ENCODE measurements at regions not wholly inside any gene's neighbourhood (a gene's known extent, or its start where the extent isn't known, plus 50 kb on each side); places are given as distances from the start of the nearest gene placed in this dataset.

DNA sequence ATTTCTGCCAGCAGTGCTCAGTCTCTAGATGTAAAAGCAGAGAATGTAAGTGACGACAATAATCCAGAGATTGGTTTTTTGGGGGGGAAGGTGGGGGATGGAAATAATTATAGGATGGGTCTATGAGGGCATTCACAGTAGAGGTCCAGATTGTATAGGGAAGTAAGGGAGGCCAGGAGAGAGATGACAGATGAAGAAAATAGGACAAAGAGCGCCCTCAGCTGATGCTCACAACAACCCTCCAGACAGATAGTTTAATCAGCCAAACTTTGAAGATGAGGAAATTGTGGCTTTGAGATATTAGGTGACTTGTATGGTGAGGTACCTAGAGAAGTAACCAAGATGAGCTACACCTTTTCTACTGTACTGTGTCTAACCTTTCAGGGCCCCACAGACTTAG, 137.9 kb downstream of the MAGEB17 start:
- H3K4me3 Mint-ChIP-seq: no peak overlapping the region
- WGBS (ENCODE audit: insufficient coverage): 83% methylated on average over 1 of the region's 2 CpGs

DNA sequence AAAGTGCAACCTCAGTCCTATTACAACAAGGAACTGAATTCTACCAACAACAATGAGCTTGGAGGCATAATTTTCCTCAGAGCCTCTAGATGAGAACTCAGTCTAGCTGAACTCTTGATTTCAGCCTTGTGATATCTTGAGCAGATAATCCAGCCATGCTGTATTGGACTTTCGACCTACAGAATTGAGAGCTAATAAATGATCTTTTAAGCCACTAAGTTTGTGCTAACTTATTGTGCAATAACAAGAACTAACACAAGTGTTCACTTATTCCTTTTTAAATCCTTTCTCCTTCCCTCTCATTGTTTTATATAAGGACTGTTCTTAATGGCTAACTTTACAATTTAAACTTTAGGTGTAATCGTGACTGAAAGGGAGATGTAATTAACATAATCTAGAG, 140.7 kb downstream of the MAGEB17 start:
- no peak for DNase-seq
- H3K4me3 ChIP-seq (ENCODE audit: low read length): no peak overlapping the region
- H3K36me3 Mint-ChIP-seq: no peaks in the 10 kb centered on the region
- H3K4me1 Mint-ChIP-seq: no peaks in the 10 kb centered on the region
- H3K27me3 ChIP-seq (ENCODE audit: control insufficient read depth, insufficient read depth, low read length): no peaks in the 10 kb centered on the region
- ATAC-seq: no peak
- H3K9me3 ChIP-seq (ENCODE audit: control insufficient read depth, insufficient read depth, low read length): no peaks in the 10 kb centered on the region
- no peak overlapping the region for H3K4me3 Mint-ChIP-seq
- H3K27ac Mint-ChIP-seq: no peak overlapping the region
- no peaks in the 10 kb centered on the region for H3K9me3 Mint-ChIP-seq
- TF ChIP-seq, protein P1, sequence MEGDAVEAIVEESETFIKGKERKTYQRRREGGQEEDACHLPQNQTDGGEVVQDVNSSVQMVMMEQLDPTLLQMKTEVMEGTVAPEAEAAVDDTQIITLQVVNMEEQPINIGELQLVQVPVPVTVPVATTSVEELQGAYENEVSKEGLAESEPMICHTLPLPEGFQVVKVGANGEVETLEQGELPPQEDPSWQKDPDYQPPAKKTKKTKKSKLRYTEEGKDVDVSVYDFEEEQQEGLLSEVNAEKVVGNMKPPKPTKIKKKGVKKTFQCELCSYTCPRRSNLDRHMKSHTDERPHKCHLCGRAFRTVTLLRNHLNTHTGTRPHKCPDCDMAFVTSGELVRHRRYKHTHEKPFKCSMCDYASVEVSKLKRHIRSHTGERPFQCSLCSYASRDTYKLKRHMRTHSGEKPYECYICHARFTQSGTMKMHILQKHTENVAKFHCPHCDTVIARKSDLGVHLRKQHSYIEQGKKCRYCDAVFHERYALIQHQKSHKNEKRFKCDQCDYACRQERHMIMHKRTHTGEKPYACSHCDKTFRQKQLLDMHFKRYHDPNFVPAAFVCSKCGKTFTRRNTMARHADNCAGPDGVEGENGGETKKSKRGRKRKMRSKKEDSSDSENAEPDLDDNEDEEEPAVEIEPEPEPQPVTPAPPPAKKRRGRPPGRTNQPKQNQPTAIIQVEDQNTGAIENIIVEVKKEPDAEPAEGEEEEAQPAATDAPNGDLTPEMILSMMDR (IDR thresholded peaks at IDR 0.05): no peak
- peaks cover 2 to 16% of the 10 kb centered on the region in 2 donors for H3K27me3 Mint-ChIP-seq (ENCODE audit: low read depth in 2 of 2)
- WGBS (ENCODE audit: insufficient coverage): 50% methylated on average over 2 of the region's 2 CpGs
- H3K36me3 ChIP-seq (ENCODE audit: control insufficient read depth, insufficient read depth, low read length): no peaks in the 10 kb centered on the region
- no peaks in the 10 kb centered on the region for H3K4me1 ChIP-seq (ENCODE audit: control insufficient read depth, insufficient read depth, low read length)
- intact Hi-C loops (cut with micrococcal nuclease): no loop called here
- no peak overlapping the region for H3K27ac ChIP-seq (ENCODE audit: low read length)

More for the DNA sequence above, 137.9 kb downstream of the MAGEB17 start:
- H3K9me3 Mint-ChIP-seq: no peaks in the 10 kb centered on the region
- H3K4me1 Mint-ChIP-seq: no peaks in the 10 kb centered on the region
- H3K36me3 Mint-ChIP-seq: no peaks in the 10 kb centered on the region
- no peak for ATAC-seq
- no peak overlapping the region for H3K27ac Mint-ChIP-seq
- H3K4me3 ChIP-seq (ENCODE audit: low read length): no peak overlapping the region
- H3K27ac ChIP-seq (ENCODE audit: low read length): no peak overlapping the region
- H3K27me3 ChIP-seq (ENCODE audit: control insufficient read depth, insufficient read depth, low read length): no peaks in the 10 kb centered on the region
- no peaks in the 10 kb centered on the region for H3K36me3 ChIP-seq (ENCODE audit: control insufficient read depth, insufficient read depth, low read length)
- no peak for DNase-seq
- H3K9me3 ChIP-seq (ENCODE audit: control insufficient read depth, insufficient read depth, low read length): no peaks in the 10 kb centered on the region
- no peaks in the 10 kb centered on the region for H3K4me1 ChIP-seq (ENCODE audit: control insufficient read depth, insufficient read depth, low read length)
- TF ChIP-seq, protein P1 (IDR thresholded peaks at IDR 0.05): no peak
- peaks cover 0 to 19% of the 10 kb centered on the region in 2 donors for H3K27me3 Mint-ChIP-seq (ENCODE audit: low read depth in 2 of 2)
- intact Hi-C loops (cut with micrococcal nuclease): no loop called here

DNA sequence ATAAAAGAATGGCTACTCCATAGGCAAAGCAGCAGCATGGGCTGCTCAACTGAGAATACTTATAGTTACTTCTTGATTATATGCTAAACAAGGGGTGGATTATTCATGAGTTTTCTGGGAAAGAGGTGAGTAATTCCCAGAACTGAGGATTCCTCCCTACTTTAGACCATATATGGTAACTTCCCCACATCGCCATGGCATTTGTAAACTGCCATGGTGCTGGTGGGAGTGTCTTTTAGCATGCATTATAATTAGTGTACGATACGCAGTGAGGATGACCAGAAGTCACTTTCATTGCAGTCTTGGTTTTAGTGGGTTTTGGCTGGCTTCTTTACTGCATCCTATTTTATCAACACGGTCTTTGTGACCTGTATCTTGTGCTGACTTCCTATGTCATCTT, 141.5 kb downstream of the MAGEB17 start:
- Histone ChIP-seq H3K4me3 (ENCODE audit: low read length) (no peak overlapping the region), H3K4me1 (ENCODE audit: control insufficient read depth, insufficient read depth, low read length) (no peaks in the 10 kb centered on the region), H3K9me3 (ENCODE audit: control insufficient read depth, insufficient read depth, low read length) (no peaks in the 10 kb centered on the region), H3K27ac (ENCODE audit: low read length) (no peak overlapping the region), H3K36me3 (ENCODE audit: control insufficient read depth, insufficient read depth, low read length) (no peaks in the 10 kb centered on the region), H3K27me3 (ENCODE audit: control insufficient read depth, insufficient read depth, low read length) (no peaks in the 10 kb centered on the region)
- no peaks in the 10 kb centered on the region for H3K36me3 Mint-ChIP-seq
- 80% methylated on average over 1 of the region's 4 CpGs for WGBS (ENCODE audit: insufficient coverage)
- DNase-seq (no peak), ATAC-seq (no peak)
- no peak overlapping the region for H3K4me3 Mint-ChIP-seq
- H3K4me1 Mint-ChIP-seq: no peaks in the 10 kb centered on the region
- peaks cover 2 to 16% of the 10 kb centered on the region in 2 donors for H3K27me3 Mint-ChIP-seq (ENCODE audit: low read depth in 2 of 2)
- intact Hi-C loops (cut with micrococcal nuclease): no loop called here
- H3K9me3 Mint-ChIP-seq: no peaks in the 10 kb centered on the region
- H3K27ac Mint-ChIP-seq: no peak overlapping the region
- TF ChIP-seq, protein P1 (IDR thresholded peaks at IDR 0.05): no peak

DNA sequence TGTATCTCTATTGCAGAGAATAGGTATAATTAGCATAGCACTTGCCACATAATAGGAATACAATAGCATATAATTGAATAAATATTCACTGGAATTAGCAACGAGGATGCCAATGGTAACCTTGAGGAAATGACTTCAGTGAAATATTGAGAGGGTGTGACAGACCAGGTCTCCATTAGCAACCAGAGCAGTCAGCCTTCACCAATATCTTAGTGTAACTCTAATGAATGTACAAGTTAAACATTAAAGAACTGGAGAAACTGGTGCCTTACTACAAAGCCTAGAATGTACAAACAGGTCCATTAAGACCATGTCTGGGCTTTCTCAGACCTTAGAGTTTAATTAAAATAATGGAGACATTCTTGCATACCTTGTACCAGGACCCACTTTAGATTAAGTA, 143.0 kb downstream of the MAGEB17 start:
- Histone ChIP-seq H3K27me3 (ENCODE audit: control insufficient read depth, insufficient read depth, low read length) (no peaks in the 10 kb centered on the region), H3K9me3 (ENCODE audit: control insufficient read depth, insufficient read depth, low read length) (no peaks in the 10 kb centered on the region), H3K4me3 (ENCODE audit: low read length) (no peak overlapping the region), H3K36me3 (ENCODE audit: control insufficient read depth, insufficient read depth, low read length) (no peaks in the 10 kb centered on the region), H3K4me1 (ENCODE audit: control insufficient read depth, insufficient read depth, low read length) (no peaks in the 10 kb centered on the region), H3K27ac (ENCODE audit: low read length) (no peak overlapping the region)
- no peak overlapping the region for H3K4me3 Mint-ChIP-seq
- peaks cover 5 to 16% of the 10 kb centered on the region in 2 donors for H3K27me3 Mint-ChIP-seq (ENCODE audit: low read depth in 2 of 2)
- no peaks in the 10 kb centered on the region for H3K9me3 Mint-ChIP-seq
- TF ChIP-seq, protein P1 (IDR thresholded peaks at IDR 0.05): no peak
- ATAC-seq (no peak), DNase-seq (no peak)
- H3K27ac Mint-ChIP-seq: no peak overlapping the region
- no peaks in the 10 kb centered on the region for H3K4me1 Mint-ChIP-seq
- intact Hi-C loops (cut with micrococcal nuclease): no loop called here
- WGBS (ENCODE audit: insufficient coverage): no CpG with 5 or more reads among the region's 1 CpG
- no peaks in the 10 kb centered on the region for H3K36me3 Mint-ChIP-seq
